ENCODE measurements at regions not wholly inside any gene's neighbourhood (a gene's known extent, or its start where the extent isn't known, plus 50 kb on each side); places are given as distances from the start of the nearest gene placed in this dataset.

DNA sequence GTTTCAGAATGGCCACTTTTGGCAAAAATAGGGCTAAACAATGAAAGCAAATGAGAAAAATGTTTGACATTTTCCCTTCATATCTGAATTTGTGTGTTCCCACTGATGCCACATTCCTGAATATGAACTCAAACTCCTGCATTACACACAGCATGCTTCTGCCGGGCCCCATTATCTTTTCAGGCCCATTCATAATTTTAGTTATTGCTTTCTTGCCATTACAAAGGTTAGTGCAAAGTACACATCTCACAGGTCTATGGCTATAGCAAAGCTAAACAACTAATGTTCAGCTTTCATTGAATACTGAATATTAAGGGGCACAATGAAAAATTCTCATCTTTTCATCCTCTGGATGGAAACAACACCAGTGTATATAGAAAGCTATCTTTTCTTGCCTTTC lies 568.9 kb upstream of the ZNF608 start:
- intact Hi-C loops (cut with DNase I; ENCODE audit: low total_unique reads): no loop called here
- Histone ChIP-seq H3K9me3 (peaks cover 0 to 3% of the 10 kb centered on the region in 2 donors), H3K4me3 (no peak overlapping the region), H3K27ac (no peak overlapping the region), H3K27me3 (no peaks in the 10 kb centered on the region), H3K36me3 (no peaks in the 10 kb centered on the region), H3K4me1 (no peaks in the 10 kb centered on the region)
- no peak for TF ChIP-seq CTCF (IDR thresholded peaks at IDR 0.05)
- no peak for TF ChIP-seq POLR2A (IDR thresholded peaks at IDR 0.05)
- DNase-seq: no peak

- TF ChIP-seq POLR2A (IDR thresholded peaks at IDR 0.05): no peak
- TF ChIP-seq CTCF (IDR thresholded peaks at IDR 0.05): no peak
- intact Hi-C loops (cut with DNase I; ENCODE audit: low total_unique reads): no loop called here
- H3K27ac ChIP-seq: no peak overlapping the region
- H3K4me3 ChIP-seq: no peak overlapping the region
- H3K9me3 ChIP-seq: peaks cover 0 to 3% of the 10 kb centered on the region in 2 donors
- no peaks in the 10 kb centered on the region for H3K4me1 ChIP-seq
- H3K27me3 ChIP-seq: no peaks in the 10 kb centered on the region
- H3K36me3 ChIP-seq: no peaks in the 10 kb centered on the region
- no peak for DNase-seq
Measured at GRCh38 chr5:125316391-125316790, 570.0 kb upstream of the ZNF608 start.

DNA sequence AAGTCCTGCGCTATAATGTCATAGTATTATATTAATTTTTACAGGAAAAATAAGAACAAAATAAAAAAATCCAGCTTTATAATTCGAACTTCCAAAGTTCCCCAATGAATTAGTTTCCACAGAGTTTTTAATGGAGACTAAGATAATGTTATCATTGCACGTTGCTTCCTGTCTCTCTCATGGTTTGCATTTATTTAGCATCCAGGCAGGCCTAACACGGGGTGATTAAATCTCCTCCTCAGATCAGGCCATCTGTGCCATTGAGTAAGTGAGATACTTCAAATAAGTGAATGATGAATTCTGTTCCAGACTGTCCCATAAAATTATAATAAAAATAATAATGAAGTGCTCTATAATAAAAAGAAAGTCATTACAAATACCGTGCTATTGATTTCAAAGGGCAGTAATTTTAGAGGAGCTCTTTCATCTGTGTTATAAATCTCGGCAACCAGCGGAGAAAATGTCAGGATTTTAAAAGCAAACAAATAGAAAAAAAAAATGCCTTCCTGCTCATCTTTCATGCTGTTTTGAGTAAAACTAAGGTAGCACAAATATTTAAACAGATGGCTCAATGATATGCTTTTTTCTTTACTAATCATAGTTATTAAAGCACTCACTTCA lies 570.6 kb upstream of the ZNF608 start:
- H3K27me3 ChIP-seq: no peaks in the 10 kb centered on the region
- intact Hi-C loops (cut with DNase I; ENCODE audit: low total_unique reads): no loop called here
- TF ChIP-seq POLR2A (IDR thresholded peaks at IDR 0.05) (no peak), CTCF (IDR thresholded peaks at IDR 0.05) (no peak)
- peaks cover 0 to 3% of the 10 kb centered on the region in 2 donors for H3K9me3 ChIP-seq
- DNase-seq: no peak
- H3K4me3 ChIP-seq: no peak overlapping the region
- no peaks in the 10 kb centered on the region for H3K36me3 ChIP-seq
- no peaks in the 10 kb centered on the region for H3K4me1 ChIP-seq
- H3K27ac ChIP-seq: no peak overlapping the region

- DNase-seq: no peak
- TF ChIP-seq POLR2A (IDR thresholded peaks at IDR 0.05) (no peak), CTCF (IDR thresholded peaks at IDR 0.05) (no peak)
- Histone ChIP-seq H3K4me3 (no peak overlapping the region), H3K27me3 (no peaks in the 10 kb centered on the region), H3K4me1 (no peaks in the 10 kb centered on the region), H3K36me3 (no peaks in the 10 kb centered on the region), H3K9me3 (peaks cover 0 to 3% of the 10 kb centered on the region in 2 donors), H3K27ac (no peak overlapping the region)
- intact Hi-C loops (cut with DNase I; ENCODE audit: low total_unique reads): no loop called here
Measured at GRCh38 chr5:125317536-125317995, 571.1 kb upstream of the ZNF608 start.

DNA sequence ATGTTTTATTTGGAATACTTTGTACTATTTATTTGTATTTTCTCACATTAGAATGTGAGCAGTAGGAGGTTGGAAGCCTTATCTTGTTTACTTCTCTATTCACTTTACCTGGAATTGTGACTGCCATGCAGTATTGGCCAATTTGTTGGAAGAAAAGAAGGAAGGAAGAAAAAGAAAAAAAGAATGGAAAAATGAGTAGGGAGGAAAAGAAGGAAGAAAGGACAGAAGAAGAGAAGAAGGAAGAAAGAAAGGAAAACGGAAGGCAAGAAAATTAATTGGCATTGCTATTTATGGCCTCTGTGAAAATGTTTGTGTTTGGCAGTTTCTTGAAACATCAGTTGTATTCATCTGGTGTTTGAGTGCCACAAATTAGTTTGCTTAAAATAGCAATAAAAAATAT lies 575.2 kb upstream of the ZNF608 start:
- no peaks in the 10 kb centered on the region for H3K36me3 ChIP-seq
- intact Hi-C loops (cut with DNase I; ENCODE audit: low total_unique reads): no loop called here
- H3K27ac ChIP-seq: no peak overlapping the region

More for the DNA sequence above, 575.2 kb upstream of the ZNF608 start:
- no peak for TF ChIP-seq POLR2A (IDR thresholded peaks at IDR 0.05)
- no peak for TF ChIP-seq CTCF (IDR thresholded peaks at IDR 0.05)
- no peak for DNase-seq
- H3K27me3 ChIP-seq: no peaks in the 10 kb centered on the region
- no peak overlapping the region for H3K4me3 ChIP-seq
- no peaks in the 10 kb centered on the region for H3K4me1 ChIP-seq
- H3K9me3 ChIP-seq: no peaks in the 10 kb centered on the region
